ENCODE measurements at regions not wholly inside any gene's neighbourhood (a gene's known extent, or its start where the extent isn't known, plus 50 kb on each side); places are given as distances from the start of the nearest gene placed in this dataset.

GRCh38 chr2:186254759-186255158 lies 231.3 kb upstream of the ZC3H15 start:
- TF ChIP-seq TAF1 (conservative IDR thresholded peaks at IDR 0.05) (no peak), CTCF (IDR thresholded peaks at IDR 0.05; ENCODE audit: low read depth, low read length, missing input control) (no peak), JUND (IDR thresholded peaks at IDR 0.05) (no peak), ZBTB33 (IDR thresholded peaks at IDR 0.05) (no peak), RAD21 (IDR thresholded peaks at IDR 0.05) (no peak), YY1 (IDR thresholded peaks at IDR 0.05) (no peak), REST (IDR thresholded peaks at IDR 0.05) (no peak), FOXA2 (IDR thresholded peaks at IDR 0.05) (no peak), GABPA (IDR thresholded peaks at IDR 0.05 in 1 of 2, conservative IDR thresholded peaks at IDR 0.05 in 1 of 2) (no peak), NR2F2 (IDR thresholded peaks at IDR 0.05) (no peak), RXRA (IDR thresholded peaks at IDR 0.05) (no peak)
- TF ChIP-seq, protein P1, sequence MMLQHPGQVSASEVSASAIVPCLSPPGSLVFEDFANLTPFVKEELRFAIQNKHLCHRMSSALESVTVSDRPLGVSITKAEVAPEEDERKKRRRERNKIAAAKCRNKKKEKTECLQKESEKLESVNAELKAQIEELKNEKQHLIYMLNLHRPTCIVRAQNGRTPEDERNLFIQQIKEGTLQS (IDR thresholded peaks at IDR 0.05): no peak

Data from liver (tissue), 3 donors.